HG03565 (cell line): ENCODE measurements at regions not wholly inside any gene's neighbourhood (a gene's known extent, or its start where the extent isn't known, plus 50 kb on each side); places are given as distances from the start of the nearest gene placed in this dataset.
"Not testable (repeated sequence)": the region's sequence is repeated elsewhere in the genome, so short reads cannot be mapped to it uniquely, and the experiment has no call there.

Experiments used
- ATAC-seq: cut with Tn5 transposase; IDR thresholded peaks from one replicate; pipeline ENCODE4 v1.9.1; 2021; ENCODE audit warnings: mild to moderate bottlenecking, moderate library complexity; ENCODE audit not compliant: unreplicated experiment

- ATAC-seq: no peak
Observed at GRCh38 chr9:115764645-115765044, 388.9 kb upstream of the PAPPA start.

GRCh38 chr9:115765060-115765459 lies 388.5 kb upstream of the PAPPA start:
- no peak for ATAC-seq

GRCh38 chr9:115766370-115766955 lies 387.1 kb upstream of the PAPPA start:
- no peak for ATAC-seq

GRCh38 chr9:115770521-115770920 lies 383.1 kb upstream of the PAPPA start:
- no peak for ATAC-seq

GRCh38 chr9:115775659-115776058 lies 377.9 kb upstream of the PAPPA start:
- no peak for ATAC-seq

GRCh38 chr9:115777610-115778009 lies 376.0 kb upstream of the PAPPA start:
- ATAC-seq: no peak

- no peak for ATAC-seq
Observed at GRCh38 chr9:115781070-115781736, 372.4 kb upstream of the PAPPA start.

- no peak for ATAC-seq
Observed at GRCh38 chr9:115786321-115786720, 367.3 kb upstream of the PAPPA start.

- ATAC-seq: no peak
Observed at GRCh38 chr9:115790520-115790919, 363.1 kb upstream of the PAPPA start.

GRCh38 chr9:115794921-115795475 lies 358.6 kb upstream of the PAPPA start:
- ATAC-seq: no peak

- ATAC-seq: no peak
Observed at GRCh38 chr9:115799734-115800133, 353.9 kb upstream of the PAPPA start.

GRCh38 chr9:115804206-115804605 lies 349.4 kb upstream of the PAPPA start:
- ATAC-seq: no peak

- ATAC-seq: no peak
Observed at GRCh38 chr9:115808108-115808507, 345.5 kb upstream of the PAPPA start.

GRCh38 chr9:115808695-115809094 lies 344.9 kb upstream of the PAPPA start:
- ATAC-seq: no peak

- ATAC-seq: no peak
Observed at GRCh38 chr9:115810166-115810565, 343.4 kb upstream of the PAPPA start.

- no peak for ATAC-seq
Observed at GRCh38 chr9:115814081-115814480, 339.5 kb upstream of the PAPPA start.

GRCh38 chr9:115815786-115816185 lies 337.8 kb upstream of the PAPPA start:
- ATAC-seq: no peak

GRCh38 chr9:115818651-115819050 lies 334.9 kb upstream of the PAPPA start:
- not testable (repeated sequence) for ATAC-seq

- no peak for ATAC-seq
Observed at GRCh38 chr9:115832031-115832430, 321.6 kb upstream of the PAPPA start.

- ATAC-seq: no peak
Observed at GRCh38 chr9:115837618-115838017, 316.0 kb upstream of the PAPPA start.

- ATAC-seq: no peak
Observed at GRCh38 chr9:115838417-115838816, 315.2 kb upstream of the PAPPA start.

- not testable (repeated sequence) for ATAC-seq
Observed at GRCh38 chr9:115844433-115844832, 309.2 kb upstream of the PAPPA start.
